ENCODE measurements at regions not wholly inside any gene's neighbourhood (a gene's known extent, or its start where the extent isn't known, plus 50 kb on each side); places are given as distances from the start of the nearest gene placed in this dataset.

DNA sequence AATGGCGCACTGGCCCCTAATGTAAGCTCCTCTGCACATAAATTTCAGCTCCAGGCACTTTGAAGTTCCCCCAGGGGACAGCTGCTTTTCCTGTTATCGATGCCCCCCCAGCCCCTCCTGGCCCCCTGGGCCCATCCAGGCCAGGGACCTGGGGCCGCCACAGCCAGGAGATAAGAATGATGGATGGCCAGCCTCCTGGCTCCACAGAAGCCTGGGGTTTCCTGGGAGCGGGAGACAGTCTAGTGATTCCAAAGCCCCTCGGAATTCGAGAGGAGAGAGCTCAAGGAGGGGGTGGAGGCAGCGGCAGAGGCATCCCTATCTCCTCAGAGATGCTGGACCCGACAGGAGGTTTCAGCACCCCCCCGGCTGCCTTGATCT is 98.4 kb upstream of the HAND1 start:
- POLR2A ChIA-PET: no interaction called here
- no peaks in the 10 kb centered on the region for H3K4me1 ChIP-seq (ENCODE audit: insufficient read depth, low read length)
- intact Hi-C loops (cut with micrococcal nuclease; ENCODE audit: unreplicated experiment): no loop called here
- H3K79me2 ChIP-seq (ENCODE audit: insufficient read depth, low read length): no peaks in the 10 kb centered on the region
- no peak for DNase-seq (ENCODE audit: low spot score)
- 12% methylated on average over 5 of the region's 9 CpGs for WGBS (ENCODE audit: low lambda C conversion rate)
- no TSS peak for BruUV-seq (replicated peaks)
- no peaks in the 10 kb centered on the region for H3K9me3 ChIP-seq (ENCODE audit: low read length)
- ATAC-seq: no peak
- no peak for FAIRE-seq
- H3K4me2 ChIP-seq (ENCODE audit: low read depth, low read length): no peak overlapping the region
- no peaks in the 10 kb centered on the region for H4K20me1 ChIP-seq (ENCODE audit: insufficient read depth, low read length)
- H3K4me3 ChIP-seq (replicated peaks in 1 of 3; ENCODE audit: insufficient read depth in 1 of 3, low read depth in 2 of 3, low read length in 3 of 3): no peak overlapping the region
- no peak overlapping the region for H3K27ac ChIP-seq (ENCODE audit: extremely low read length, insufficient read depth, low read length)
- H3K27me3 ChIP-seq (ENCODE audit: control insufficient read depth in 1 of 2, insufficient read depth in 2 of 2, low read length in 2 of 2): peaks cover 4 to 31% of the 10 kb centered on the region in 2 experiments; a peak in 4 of 5 replicates
- no peak overlapping the region for H2AFZ ChIP-seq (ENCODE audit: low read length)
- in situ Hi-C loops (cut with HindIII; ENCODE audit: extremely low pct_ligation_motif_present, low pct_unique_long_range_greater_than_20kb): no loop called here
- no peak overlapping the region for H3K9ac ChIP-seq (ENCODE audit: insufficient read depth, low read depth, low read length)
- no peaks in the 10 kb centered on the region for H3K36me3 ChIP-seq (replicated peaks in 1 of 2; ENCODE audit: control insufficient read depth in 1 of 2, insufficient read depth in 2 of 2, low read length in 2 of 2)
- CTCF ChIA-PET (ENCODE audit: low intra/inter-chr PET ratio, low total read pairs): no interaction called here
- no peak for TF ChIP-seq MAZ (IDR thresholded peaks at IDR 0.05; ENCODE audit: borderline replicate concordance, low read depth, low read length)
- no peak for TF ChIP-seq MAZ (CRISPR knock-in tag; IDR thresholded peaks at IDR 0.05; ENCODE audit: low read depth)
- TF ChIP-seq ZSCAN5A (CRISPR knock-in tag; IDR thresholded peaks at IDR 0.05; ENCODE audit: borderline replicate concordance): no peak
- TF ChIP-seq, protein P1, sequence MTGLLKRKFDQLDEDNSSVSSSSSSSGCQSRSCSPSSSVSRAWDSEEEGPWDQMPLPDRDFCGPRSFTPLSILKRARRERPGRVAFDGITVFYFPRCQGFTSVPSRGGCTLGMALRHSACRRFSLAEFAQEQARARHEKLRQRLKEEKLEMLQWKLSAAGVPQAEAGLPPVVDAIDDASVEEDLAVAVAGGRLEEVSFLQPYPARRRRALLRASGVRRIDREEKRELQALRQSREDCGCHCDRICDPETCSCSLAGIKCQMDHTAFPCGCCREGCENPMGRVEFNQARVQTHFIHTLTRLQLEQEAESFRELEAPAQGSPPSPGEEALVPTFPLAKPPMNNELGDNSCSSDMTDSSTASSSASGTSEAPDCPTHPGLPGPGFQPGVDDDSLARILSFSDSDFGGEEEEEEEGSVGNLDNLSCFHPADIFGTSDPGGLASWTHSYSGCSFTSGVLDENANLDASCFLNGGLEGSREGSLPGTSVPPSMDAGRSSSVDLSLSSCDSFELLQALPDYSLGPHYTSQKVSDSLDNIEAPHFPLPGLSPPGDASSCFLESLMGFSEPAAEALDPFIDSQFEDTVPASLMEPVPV (CRISPR knock-in tag; IDR thresholded peaks at IDR 0.05): no peak
- no peak for TF ChIP-seq ZNF775 (CRISPR knock-in tag; IDR thresholded peaks at IDR 0.05; ENCODE audit: borderline replicate concordance)
- no peak for TF ChIP-seq ZSCAN12 (CRISPR knock-in tag; IDR thresholded peaks at IDR 0.05)
- TF ChIP-seq, protein P2, sequence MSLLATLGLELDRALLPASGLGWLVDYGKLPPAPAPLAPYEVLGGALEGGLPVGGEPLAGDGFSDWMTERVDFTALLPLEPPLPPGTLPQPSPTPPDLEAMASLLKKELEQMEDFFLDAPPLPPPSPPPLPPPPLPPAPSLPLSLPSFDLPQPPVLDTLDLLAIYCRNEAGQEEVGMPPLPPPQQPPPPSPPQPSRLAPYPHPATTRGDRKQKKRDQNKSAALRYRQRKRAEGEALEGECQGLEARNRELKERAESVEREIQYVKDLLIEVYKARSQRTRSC (CRISPR knock-in tag; IDR thresholded peaks at IDR 0.05; ENCODE audit: low read depth): no peak
- TF ChIP-seq, protein P3, sequence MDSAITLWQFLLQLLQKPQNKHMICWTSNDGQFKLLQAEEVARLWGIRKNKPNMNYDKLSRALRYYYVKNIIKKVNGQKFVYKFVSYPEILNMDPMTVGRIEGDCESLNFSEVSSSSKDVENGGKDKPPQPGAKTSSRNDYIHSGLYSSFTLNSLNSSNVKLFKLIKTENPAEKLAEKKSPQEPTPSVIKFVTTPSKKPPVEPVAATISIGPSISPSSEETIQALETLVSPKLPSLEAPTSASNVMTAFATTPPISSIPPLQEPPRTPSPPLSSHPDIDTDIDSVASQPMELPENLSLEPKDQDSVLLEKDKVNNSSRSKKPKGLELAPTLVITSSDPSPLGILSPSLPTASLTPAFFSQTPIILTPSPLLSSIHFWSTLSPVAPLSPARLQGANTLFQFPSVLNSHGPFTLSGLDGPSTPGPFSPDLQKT (CRISPR knock-in tag; IDR thresholded peaks at IDR 0.05; ENCODE audit: borderline replicate concordance): no peak
- TF ChIP-seq SMC3 (IDR thresholded peaks at IDR 0.05; ENCODE audit: low read length): no peak
- no peak for TF ChIP-seq DRAP1 (CRISPR knock-in tag; IDR thresholded peaks at IDR 0.05)
- no peak for TF ChIP-seq ZNF121 (CRISPR knock-in tag; IDR thresholded peaks at IDR 0.05)
- TF ChIP-seq, protein P4, sequence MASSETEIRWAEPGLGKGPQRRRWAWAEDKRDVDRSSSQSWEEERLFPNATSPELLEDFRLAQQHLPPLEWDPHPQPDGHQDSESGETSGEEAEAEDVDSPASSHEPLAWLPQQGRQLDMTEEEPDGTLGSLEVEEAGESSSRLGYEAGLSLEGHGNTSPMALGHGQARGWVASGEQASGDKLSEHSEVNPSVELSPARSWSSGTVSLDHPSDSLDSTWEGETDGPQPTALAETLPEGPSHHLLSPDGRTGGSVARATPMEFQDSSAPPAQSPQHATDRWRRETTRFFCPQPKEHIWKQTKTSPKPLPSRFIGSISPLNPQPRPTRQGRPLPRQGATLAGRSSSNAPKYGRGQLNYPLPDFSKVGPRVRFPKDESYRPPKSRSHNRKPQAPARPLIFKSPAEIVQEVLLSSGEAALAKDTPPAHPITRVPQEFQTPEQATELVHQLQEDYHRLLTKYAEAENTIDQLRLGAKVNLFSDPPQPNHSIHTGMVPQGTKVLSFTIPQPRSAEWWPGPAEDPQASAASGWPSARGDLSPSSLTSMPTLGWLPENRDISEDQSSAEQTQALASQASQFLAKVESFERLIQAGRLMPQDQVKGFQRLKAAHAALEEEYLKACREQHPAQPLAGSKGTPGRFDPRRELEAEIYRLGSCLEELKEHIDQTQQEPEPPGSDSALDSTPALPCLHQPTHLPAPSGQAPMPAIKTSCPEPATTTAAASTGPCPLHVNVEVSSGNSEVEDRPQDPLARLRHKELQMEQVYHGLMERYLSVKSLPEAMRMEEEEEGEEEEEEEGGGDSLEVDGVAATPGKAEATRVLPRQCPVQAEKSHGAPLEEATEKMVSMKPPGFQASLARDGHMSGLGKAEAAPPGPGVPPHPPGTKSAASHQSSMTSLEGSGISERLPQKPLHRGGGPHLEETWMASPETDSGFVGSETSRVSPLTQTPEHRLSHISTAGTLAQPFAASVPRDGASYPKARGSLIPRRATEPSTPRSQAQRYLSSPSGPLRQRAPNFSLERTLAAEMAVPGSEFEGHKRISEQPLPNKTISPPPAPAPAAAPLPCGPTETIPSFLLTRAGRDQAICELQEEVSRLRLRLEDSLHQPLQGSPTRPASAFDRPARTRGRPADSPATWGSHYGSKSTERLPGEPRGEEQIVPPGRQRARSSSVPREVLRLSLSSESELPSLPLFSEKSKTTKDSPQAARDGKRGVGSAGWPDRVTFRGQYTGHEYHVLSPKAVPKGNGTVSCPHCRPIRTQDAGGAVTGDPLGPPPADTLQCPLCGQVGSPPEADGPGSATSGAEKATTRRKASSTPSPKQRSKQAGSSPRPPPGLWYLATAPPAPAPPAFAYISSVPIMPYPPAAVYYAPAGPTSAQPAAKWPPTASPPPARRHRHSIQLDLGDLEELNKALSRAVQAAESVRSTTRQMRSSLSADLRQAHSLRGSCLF (CRISPR knock-in tag; IDR thresholded peaks at IDR 0.05; ENCODE audit: borderline replicate concordance): no peak
- TF ChIP-seq HIVEP1 (CRISPR knock-in tag; IDR thresholded peaks at IDR 0.05): no peak
- TF ChIP-seq IKZF4 (CRISPR knock-in tag; IDR thresholded peaks at IDR 0.05; ENCODE audit: borderline replicate concordance, low read depth, not compliant biosample characterization): no peak
